Duodenal mucosa (tissue), 2 donors: ENCODE measurements at regions not wholly inside any gene's neighbourhood (a gene's known extent, or its start where the extent isn't known, plus 50 kb on each side); places are given as distances from the start of the nearest gene placed in this dataset.
A peak's percentile ranks its signal among the peaks of the same experiment; 100 is the strongest.

Source experiments
- H3K27ac ChIP-seq: one replicate; pipeline ENCODE4 v1.7.0; 2013; ENCODE audit warnings: low read depth, low read length
- H3K27me3 ChIP-seq, 2 donors: one replicate each; pipeline ENCODE4 v1.7.0; 2013; ENCODE audit warnings: low read length in 2 of 2, control low read depth in 1 of 2; ENCODE audit not compliant: insufficient read depth in 2 of 2, control insufficient read depth in 1 of 2
- H3K36me3 ChIP-seq, 2 donors: one replicate each; pipeline ENCODE4 v1.7.0; 2013; ENCODE audit warnings: low read length in 2 of 2, control low read depth in 1 of 2; ENCODE audit not compliant: insufficient read depth in 2 of 2, control insufficient read depth in 1 of 2
- H3K4me1 ChIP-seq, 2 donors: one replicate each; pipeline ENCODE4 v1.7.0; 2013; ENCODE audit warnings: low read length in 2 of 2, control low read depth in 1 of 2; ENCODE audit not compliant: insufficient read depth in 2 of 2, control insufficient read depth in 1 of 2
- H3K4me3 ChIP-seq, 2 donors: one replicate each; pipeline ENCODE4 v1.7.0; 2013; ENCODE audit warnings: low read length in 2 of 2, low read depth in 1 of 2
- H3K9ac ChIP-seq, 2 donors: one replicate each; pipeline ENCODE4 v1.7.0; 2013; ENCODE audit warnings: low read length in 2 of 2, low read depth in 1 of 2
- H3K9me3 ChIP-seq, 2 donors: one replicate each; pipeline ENCODE4 v1.7.0; 2013; ENCODE audit warnings: low read length in 2 of 2, control low read depth in 1 of 2; ENCODE audit not compliant: control insufficient read depth in 1 of 2

DNA sequence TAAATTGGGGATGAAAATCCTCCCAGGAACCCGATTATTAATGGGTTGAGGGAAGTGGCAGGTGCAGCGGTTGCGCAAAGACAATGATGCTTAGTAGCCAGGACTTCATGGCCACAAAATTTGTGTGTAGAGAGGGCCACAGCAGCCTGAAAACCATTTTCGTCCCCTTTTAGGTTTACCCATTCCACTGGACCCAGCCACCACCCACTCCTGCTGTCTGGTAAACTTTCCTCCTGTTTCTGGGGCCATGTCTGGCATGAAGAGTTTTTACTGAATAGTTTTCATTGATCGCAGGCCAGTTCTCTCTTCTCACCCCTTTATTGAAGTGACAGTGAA is 69.5 kb upstream of the SYT13 start:
- Histone ChIP-seq H3K36me3 (no peaks in the 10 kb centered on the region), H3K4me3 (peak overlapping the region; percentile 69 to 75), H3K27me3 (peaks cover 0 to 4% of the 10 kb centered on the region in 2 donors), H3K9ac (peak overlapping the region; percentile 15 to 24), H3K4me1 (peaks cover 0 to 5% of the 10 kb centered on the region in 2 donors), H3K27ac (no peak overlapping the region), H3K9me3 (no peaks in the 10 kb centered on the region)

- Histone ChIP-seq H3K36me3 (no peaks in the 10 kb centered on the region), H3K9me3 (no peaks in the 10 kb centered on the region), H3K4me1 (peaks cover 0 to 5% of the 10 kb centered on the region in 2 donors), H3K27ac (no peak overlapping the region), H3K9ac (peak overlapping the region; percentile 15 to 24), H3K4me3 (peak overlapping the region; percentile 69 to 75), H3K27me3 (peaks cover 0 to 4% of the 10 kb centered on the region in 2 donors)
These were observed 69.0 kb upstream of the SYT13 start for GRCh38 chr11:45354976-45355705.

GRCh38 chr11:45348729-45349128 is 62.6 kb upstream of the SYT13 start:
- Histone ChIP-seq H3K36me3 (no peaks in the 10 kb centered on the region), H3K27ac (no peak overlapping the region), H3K4me1 (no peaks in the 10 kb centered on the region), H3K9me3 (no peaks in the 10 kb centered on the region), H3K9ac (no peak overlapping the region), H3K4me3 (no peak overlapping the region), H3K27me3 (peaks cover 0 to 4% of the 10 kb centered on the region in 2 donors)

GRCh38 chr11:45347348-45348082 is 61.4 kb upstream of the SYT13 start:
- Histone ChIP-seq H3K36me3 (no peaks in the 10 kb centered on the region), H3K9ac (no peak overlapping the region), H3K4me3 (no peak overlapping the region), H3K4me1 (no peaks in the 10 kb centered on the region), H3K27ac (no peak overlapping the region), H3K27me3 (peaks cover 0 to 4% of the 10 kb centered on the region in 2 donors), H3K9me3 (no peaks in the 10 kb centered on the region)

DNA sequence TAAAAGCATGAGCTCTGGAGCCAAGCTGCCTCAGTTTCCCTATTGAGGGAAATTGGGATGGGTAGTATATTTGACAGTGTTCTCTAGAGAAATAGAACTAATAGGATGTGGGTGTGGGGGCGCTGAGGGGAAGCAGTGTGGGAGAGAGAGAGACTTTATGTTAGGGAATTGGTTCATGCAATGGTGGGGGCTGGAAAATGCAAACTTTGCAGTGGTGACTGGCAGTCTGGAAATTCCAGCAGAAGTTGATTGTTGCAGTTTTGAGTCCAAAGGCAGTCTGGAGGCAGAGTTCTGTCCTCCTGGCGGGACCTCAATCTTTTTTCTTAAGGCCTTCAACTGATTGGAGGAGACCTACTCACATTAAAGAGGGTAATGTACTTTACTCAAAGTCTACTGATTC is 59.4 kb upstream of the SYT13 start:
- Histone ChIP-seq H3K4me3 (no peak overlapping the region), H3K4me1 (peaks cover 0 to under 1% of the 10 kb centered on the region in 2 donors), H3K27ac (no peak overlapping the region), H3K36me3 (no peaks in the 10 kb centered on the region), H3K9me3 (no peaks in the 10 kb centered on the region), H3K9ac (no peak overlapping the region), H3K27me3 (peaks cover 0 to 3% of the 10 kb centered on the region in 2 donors)

- Histone ChIP-seq H3K36me3 (no peaks in the 10 kb centered on the region), H3K27ac (no peak overlapping the region), H3K27me3 (peaks cover 0 to 3% of the 10 kb centered on the region in 2 donors), H3K9me3 (no peaks in the 10 kb centered on the region), H3K4me1 (peaks cover 4 to 5% of the 10 kb centered on the region in 2 donors), H3K4me3 (no peak overlapping the region), H3K9ac (no peak overlapping the region)
These were observed 57.9 kb upstream of the SYT13 start for GRCh38 chr11:45344028-45344427.

GRCh38 chr11:45343444-45343843 is 57.3 kb upstream of the SYT13 start:
- H3K9ac ChIP-seq = no peak overlapping the region
- H3K4me1 ChIP-seq = peaks cover 4 to 5% of the 10 kb centered on the region in 2 donors
- H3K9me3 ChIP-seq = no peaks in the 10 kb centered on the region
- H3K4me3 ChIP-seq = no peak overlapping the region
- H3K36me3 ChIP-seq = no peaks in the 10 kb centered on the region
- peaks cover 0 to 3% of the 10 kb centered on the region in 2 donors for H3K27me3 ChIP-seq
- no peak overlapping the region for H3K27ac ChIP-seq

GRCh38 chr11:45341372-45341771 is 55.2 kb upstream of the SYT13 start:
- H3K27me3 ChIP-seq = peaks cover 0 to 3% of the 10 kb centered on the region in 2 donors
- no peak overlapping the region for H3K4me3 ChIP-seq
- peaks cover 4 to 5% of the 10 kb centered on the region in 2 donors for H3K4me1 ChIP-seq
- no peak overlapping the region for H3K27ac ChIP-seq
- no peaks in the 10 kb centered on the region for H3K9me3 ChIP-seq
- H3K36me3 ChIP-seq = no peaks in the 10 kb centered on the region
- no peak overlapping the region for H3K9ac ChIP-seq

- H3K9me3 ChIP-seq = no peaks in the 10 kb centered on the region
- no peak overlapping the region for H3K9ac ChIP-seq
- no peak overlapping the region for H3K27ac ChIP-seq
- no peaks in the 10 kb centered on the region for H3K36me3 ChIP-seq
- H3K27me3 ChIP-seq = peaks cover 0 to 3% of the 10 kb centered on the region in 2 donors
- H3K4me3 ChIP-seq = peak overlapping the region; percentile 47 to 53
- peaks cover 4 to 5% of the 10 kb centered on the region in 2 donors for H3K4me1 ChIP-seq
These were observed 53.8 kb upstream of the SYT13 start for GRCh38 chr11:45339729-45340519.
